GM12865 (cell line): ENCODE measurements at regions not wholly inside any gene's neighbourhood (a gene's known extent, or its start where the extent isn't known, plus 50 kb on each side); places are given as distances from the start of the nearest gene placed in this dataset.

ENCODE experiments used
- DNase-seq: peaks from one replicate; pipeline ENCODE4 v3.0.0; 2010; ENCODE audit warnings: low read depth
- H3K4me3 ChIP-seq: 2 replicates; pipeline ENCODE4 v1.5.1; 2011; ENCODE audit warnings: mild to moderate bottlenecking, low read depth, low read length, control low read depth
- CTCF ChIP-seq: IDR thresholded peaks from 2 replicates; pipeline ENCODE4 v1.5.1; 2011; ENCODE audit warnings: low read length, control low read depth, low read depth, inconsistent platforms; ENCODE audit not compliant: insufficient read depth; ENCODE audit errors: missing control alignments

GRCh38 chr14:104504172-104504735 lies 75.3 kb upstream of the C14orf180 start:
- DNase-seq: no peak
- TF ChIP-seq CTCF: no peak
- H3K4me3 ChIP-seq: no peak overlapping the region

- H3K4me3 ChIP-seq: no peak overlapping the region
- no peak for DNase-seq
- no peak for TF ChIP-seq CTCF
These were observed 74.2 kb upstream of the C14orf180 start for GRCh38 chr14:104505085-104506074.

GRCh38 chr14:104506461-104507253 lies 72.9 kb upstream of the C14orf180 start:
- no peak for DNase-seq
- no peak overlapping the region for H3K4me3 ChIP-seq
- no peak for TF ChIP-seq CTCF

GRCh38 chr14:104507443-104507842 lies 72.1 kb upstream of the C14orf180 start:
- DNase-seq: no peak
- TF ChIP-seq CTCF: no peak
- H3K4me3 ChIP-seq: no peak overlapping the region

GRCh38 chr14:104509673-104510072 lies 69.9 kb upstream of the C14orf180 start:
- no peak overlapping the region for H3K4me3 ChIP-seq
- peak; percentile 1 for TF ChIP-seq CTCF
- DNase-seq: no peak

- no peak for TF ChIP-seq CTCF
- DNase-seq: no peak
- H3K4me3 ChIP-seq: no peak overlapping the region
These were observed 69.3 kb upstream of the C14orf180 start for GRCh38 chr14:104510216-104510615.
